A549 (cell line): ENCODE measurements at regions not wholly inside any gene's neighbourhood (a gene's known extent, or its start where the extent isn't known, plus 50 kb on each side); places are given as distances from the start of the nearest gene placed in this dataset.

ENCODE experiments used
- ATAC-seq, 2 experiments: fragments of 200-7000 bp in 1 of 2; fragments of >200 bp in 1 of 2; cut with Nextera tagmentation in 1 of 2; cut with Tn5 transposase in 1 of 2; 3 replicates each; pipeline versions ENCODE4 v1.8.0 to v1.9.1; 2018 to 2020; ENCODE audit warnings: mild to moderate bottlenecking in 1 of 2, moderate library complexity in 1 of 2
- CTCF ChIA-PET: fragments of 300-600 bp; sonication (Branson Sonifier 250); formaldehyde crosslinking; extraction: SDS; loops from one replicate; lab custom pipeline; 2021; ENCODE audit warnings: antibody characterized with exemption, inconsistent platforms; lab: Yijun Ruan, JAX
- POLR2A ChIA-PET: fragments of 350-600 bp; formaldehyde crosslinking; extraction: SDS; loops from one replicate; lab custom pipeline; 2021; ENCODE audit warnings: antibody characterized with exemption, inconsistent platforms; lab: Yijun Ruan, JAX
- DNase-seq, 2 experiments: peaks; one replicate each; pipeline versions ENCODE4 v3.0.0 to v3.0.0-alpha.2; 2011 to 2016; ENCODE audit warnings: low read depth in 1 of 2, low spot score in 1 of 2
- FAIRE-seq: peaks from 2 replicates; lab custom pipeline; 2011; peaks lifted over from hg19 to GRCh38; lab: Jason Lieb, UNC
- H3K27ac ChIP-seq, 2 experiments: fragments of >200 bp; sonication (Bioruptor Twin); formaldehyde crosslinking; 3 replicates each; pipeline ENCODE4 v1.5.1; 2016 to 2017
- H3K4me1 ChIP-seq: fragments of >200 bp; sonication (Bioruptor Twin); formaldehyde crosslinking; 3 replicates; pipeline ENCODE4 v1.6.1; 2016
- H3K4me2 ChIP-seq: fragments of >200 bp; sonication (Bioruptor Twin); formaldehyde crosslinking; 3 replicates; pipeline ENCODE4 v1.6.1; 2016
- H3K4me3 ChIP-seq: fragments of >200 bp; sonication (Bioruptor Twin); formaldehyde crosslinking; 3 replicates; pipeline ENCODE4 v1.5.1; 2016
- H3K9me3 ChIP-seq: fragments of >200 bp; sonication (Bioruptor Twin); formaldehyde crosslinking; 3 replicates; pipeline ENCODE4 v1.6.1; 2016
- BCL3 ChIP-seq: fragments of >200 bp; sonication (Bioruptor Twin); formaldehyde crosslinking; IDR thresholded peaks from 3 replicates; pipeline ENCODE4 v1.6.1; 2016
- CBX8 ChIP-seq: fragments of 200-600 bp; sonication (generic); IDR thresholded peaks from 2 replicates; pipeline ENCODE4 v1.6.1; 2016
- CEBPB ChIP-seq, 2 experiments: fragments of >200 bp in 1 of 2; sonication (Bioruptor Twin) in 1 of 2; formaldehyde crosslinking in 1 of 2; IDR thresholded peaks; 2 replicates each; pipeline ENCODE4 v1.6.1; 2012 to 2016
- CHD4 ChIP-seq: fragments of 200-600 bp; sonication (generic); IDR thresholded peaks from 2 replicates; pipeline ENCODE4 v1.6.1; 2016; ENCODE audit warnings: antibody characterized with exemption, mild to moderate bottlenecking, borderline replicate concordance
- CTCF ChIP-seq: fragments of >200 bp; sonication (Bioruptor Twin); formaldehyde crosslinking; IDR thresholded peaks from 3 replicates; pipeline ENCODE4 v1.5.1; 2016
- E2F6 ChIP-seq: IDR thresholded peaks from 2 replicates; pipeline ENCODE4 v1.6.1; 2012; ENCODE audit warnings: low read depth, borderline replicate concordance
- EHF ChIP-seq: fragments of 250-450 bp; sonication (Bioruptor Pico); IDR thresholded peaks from 2 replicates; pipeline ENCODE4 v1.5.0; 2020; ENCODE audit warnings: mild to moderate bottlenecking
- ELK1 ChIP-seq: fragments of 150-350 bp; IDR thresholded peaks from 2 replicates; pipeline ENCODE4 v1.6.1; 2014; ENCODE audit warnings: low read depth, mild to moderate bottlenecking, low read length
- EP300 ChIP-seq, 2 experiments: fragments of >200 bp; sonication (Bioruptor Twin); formaldehyde crosslinking; IDR thresholded peaks; 2 replicates in 1 of 2; 3 replicates in 1 of 2; pipeline ENCODE4 v1.6.1; 2016 to 2017
- HOXA7 ChIP-seq: fragments of 250-450 bp; sonication (Bioruptor Pico); IDR thresholded peaks from 2 replicates; pipeline ENCODE4 v1.5.0; 2020; ENCODE audit warnings: mild to moderate bottlenecking, moderate library complexity
- NFE2L2 ChIP-seq: fragments of 150-350 bp; conservative IDR thresholded peaks from 2 replicates; pipeline ENCODE4 v1.6.1; 2014; ENCODE audit warnings: low read length
- PHF8 ChIP-seq: fragments of 200-600 bp; sonication (generic); IDR thresholded peaks from 2 replicates; pipeline ENCODE4 v1.6.1; 2016; ENCODE audit warnings: low read depth, mild to moderate bottlenecking, antibody characterized with exemption, moderate library complexity, borderline replicate concordance
- POLR2A ChIP-seq: IDR thresholded peaks from 2 replicates; pipeline ENCODE4 v1.6.1; 2012; ENCODE audit warnings: mild to moderate bottlenecking, low read length
- RCOR1 ChIP-seq: fragments of 150-350 bp; IDR thresholded peaks from 2 replicates; pipeline ENCODE4 v1.6.1; 2014; ENCODE audit warnings: antibody characterized with exemption, low read length, low read depth
- RNF2 ChIP-seq: fragments of 200-600 bp; sonication (generic); IDR thresholded peaks from 2 replicates; pipeline ENCODE4 v1.6.1; 2016; ENCODE audit warnings: low read depth, mild to moderate bottlenecking, antibody characterized with exemption, moderate library complexity, borderline replicate concordance
- SMC3 ChIP-seq: fragments of >200 bp; sonication (Bioruptor Twin); formaldehyde crosslinking; IDR thresholded peaks from 3 replicates; pipeline ENCODE4 v1.6.1; 2018; ENCODE audit warnings: inconsistent platforms
- TP53 ChIP-seq: fragments of 250-450 bp; sonication (Bioruptor Pico); IDR thresholded peaks from 2 replicates; pipeline ENCODE4 v1.5.0; 2021; ENCODE audit warnings: mild to moderate bottlenecking, moderate library complexity
- ZC3H11A ChIP-seq: fragments of 450-650 bp; IDR thresholded peaks from 2 replicates; pipeline ENCODE4 v1.6.1; 2014; ENCODE audit warnings: antibody characterized with exemption, mild to moderate bottlenecking
- ZNF302 ChIP-seq: fragments of 250-450 bp; sonication (Bioruptor Pico); IDR thresholded peaks from 2 replicates; pipeline ENCODE4 v1.9.0; 2021; ENCODE audit warnings: inconsistent platforms, mild to moderate bottlenecking, moderate library complexity
- WGBS: methylation state at CpG from one replicate; pipeline ENCODE4 v1.1.6; 2017; ENCODE audit errors: missing lambda C conversion rate; 5-methylcytosine and 5-hydroxymethylcytosine counted together

- Histone ChIP-seq H3K27ac (no peak overlapping the region), H3K4me2 (no peak overlapping the region), H3K4me3 (no peak overlapping the region), H3K4me1 (no peaks in the 10 kb centered on the region), H3K9me3 (peaks cover 15% of the 10 kb centered on the region; the same call in 2 of the 3 replicates)
- FAIRE-seq (no peak), DNase-seq (no peak), ATAC-seq (no peak)
- CTCF ChIA-PET = interaction anchor here (1.2 kb wide), 1 partner anchor 10 kb away, joined by 3 read pairs; no protein-coding TSS in a partner anchor
- POLR2A ChIA-PET = no interaction called here
- TF ChIP-seq POLR2A = no peak
- TF ChIP-seq TP53 (CRISPR knock-in tag) = no peak
- TF ChIP-seq ZC3H11A = no peak
Measured at GRCh38 chr12:90398285-90398836, 556.6 kb downstream of the CCER1 start.

GRCh38 chr12:90396556-90396955 is 558.4 kb downstream of the CCER1 start:
- H3K27ac ChIP-seq = no peak overlapping the region
- H3K4me3 ChIP-seq = no peak overlapping the region
- ATAC-seq (no peak), DNase-seq (no peak), FAIRE-seq (no peak)
- peaks cover 21% of the 10 kb centered on the region for H3K9me3 ChIP-seq
- no peak overlapping the region for H3K4me2 ChIP-seq
- ChIA-PET CTCF (no interaction called here), POLR2A (no interaction called here)
- WGBS = 9% methylated on average over 1 of the region's 1 CpG
- no peaks in the 10 kb centered on the region for H3K4me1 ChIP-seq
- TF ChIP-seq RCOR1 (no peak), CBX8 (no peak), SMC3 (no peak), ZNF302 (no peak), CTCF (no peak), CHD4 (no peak), TP53 (CRISPR knock-in tag) (no peak), EHF (CRISPR knock-in tag) (no peak), EP300 (IDR thresholded peaks at IDR 0.05) (no peak), BCL3 (no peak), ELK1 (no peak), PHF8 (no peak), E2F6 (no peak), RNF2 (no peak)

- ATAC-seq = no peak
- POLR2A ChIA-PET = no interaction called here
- H3K27ac ChIP-seq = no peak overlapping the region
- no peak for DNase-seq
- H3K4me3 ChIP-seq = no peak overlapping the region
- FAIRE-seq = no peak
- WGBS = 46% methylated on average over 2 of the region's 5 CpGs
- no peaks in the 10 kb centered on the region for H3K4me1 ChIP-seq
- TF ChIP-seq EHF (CRISPR knock-in tag) (no peak), NFE2L2 (no peak), CEBPB (IDR thresholded peaks at IDR 0.05) (0 out of 4 replicates have a peak, but pooled peaks of 1 of the 2 experiments have one; percentile 8), HOXA7 (CRISPR knock-in tag) (no peak)
- peaks cover 21% of the 10 kb centered on the region for H3K9me3 ChIP-seq
- CTCF ChIA-PET = no interaction called here
- no peak overlapping the region for H3K4me2 ChIP-seq
Measured at GRCh38 chr12:90393652-90394051, 561.3 kb downstream of the CCER1 start.
